T-cell (primary cell): ENCODE measurements at regions not wholly inside any gene's neighbourhood (a gene's known extent, or its start where the extent isn't known, plus 50 kb on each side); places are given as distances from the start of the nearest gene placed in this dataset.

Experiments used
- ATAC-seq, 4 experiments: fragments of 200-7000 bp in 3 of 4; fragments of 150-1000 bp in 1 of 4; cut with Tn5 transposase; replicated peaks in 1 of 4; 1 replicate in 3 of 4; 2 replicates in 1 of 4; pipeline ENCODE4 v1.10.0; 2021; ENCODE audit warnings: moderate library complexity in 3 of 4, mild to moderate bottlenecking in 2 of 4, moderate number of reproducible peaks in 1 of 4
- CTCF ChIA-PET, 2 donors: fragments of 300-600 bp; sonication (Branson Sonifier 250); formaldehyde crosslinking; loops; one replicate each; lab custom pipeline; 2022; ENCODE audit warnings: antibody characterized with exemption in 2 of 2; lab: Charles Lee
- POLR2A ChIA-PET, 2 donors: fragments of 300-600 bp; sonication (Branson Sonifier 250); formaldehyde crosslinking; loops; one replicate each; lab custom pipeline; 2022; ENCODE audit warnings: antibody characterized with exemption in 2 of 2; lab: Charles Lee
- DNase-seq, 35 experiments: peaks; one replicate each; pipeline versions ENCODE4 v3.0.0 to v3.0.0-alpha.2; 2013 to 2023
- H3K27ac ChIP-seq: one replicate; pipeline ENCODE4 v1.5.1; 2013; ENCODE audit warnings: low read length
- H3K27me3 ChIP-seq, 2 experiments: replicated peaks in 1 of 2; 1 replicate in 1 of 2; 2 replicates in 1 of 2; pipeline versions ENCODE4 v1.6.1 to v1.7.0; 2013; ENCODE audit warnings: low read length in 1 of 2, mixed read lengths in 1 of 2; ENCODE audit not compliant: control insufficient read depth in 2 of 2, insufficient read depth in 2 of 2; ENCODE audit errors: extremely low read depth in 1 of 2
- H3K36me3 ChIP-seq, 2 donors: 1 replicate in 1 of 2; 2 replicates in 1 of 2; pipeline versions ENCODE4 v1.6.1 to v1.7.0; 2013; ENCODE audit warnings: low read length in 1 of 2; ENCODE audit not compliant: control insufficient read depth in 2 of 2, insufficient read depth in 1 of 2; ENCODE audit errors: extremely low read depth in 1 of 2
- H3K4me1 ChIP-seq, 2 experiments: 1 replicate in 1 of 2; 2 replicates in 1 of 2; pipeline versions ENCODE4 v1.6.1 to v1.7.0; 2013; ENCODE audit warnings: low read length in 2 of 2, mixed read lengths in 1 of 2; ENCODE audit not compliant: insufficient read depth in 2 of 2, control insufficient read depth in 1 of 2; ENCODE audit errors: extremely low read depth in 1 of 2
- H3K4me3 ChIP-seq, 2 donors: 1 replicate in 1 of 2; 2 replicates in 1 of 2; pipeline versions ENCODE4 v1.5.1 to v1.7.0; 2013; ENCODE audit warnings: mild to moderate bottlenecking in 2 of 2, low read length in 1 of 2, moderate library complexity in 1 of 2; ENCODE audit not compliant: control insufficient read depth in 1 of 2; ENCODE audit errors: extremely low read depth in 1 of 2
- H3K9me3 ChIP-seq: 2 replicates; pipeline ENCODE4 v1.7.0; 2013
- H3K27ac Mint-ChIP-seq, 2 donors: one replicate each; pipeline ENCODE4 v1.8.0; 2020 to 2021; ENCODE audit warnings: mild to moderate bottlenecking in 2 of 2, mixed read lengths in 2 of 2
- H3K27me3 Mint-ChIP-seq, 2 donors: one replicate each; pipeline ENCODE4 v1.8.0; 2021 to 2022; ENCODE audit warnings: mixed read lengths in 2 of 2
- H3K36me3 Mint-ChIP-seq: one replicate; pipeline ENCODE4 v1.8.0; 2021; ENCODE audit warnings: mixed read lengths
- H3K4me1 Mint-ChIP-seq, 3 donors: one replicate each; pipeline ENCODE4 v1.8.0; 2020 to 2022; ENCODE audit warnings: mixed read lengths in 3 of 3, mild to moderate bottlenecking in 1 of 3
- H3K4me3 Mint-ChIP-seq, 3 donors: one replicate each; pipeline ENCODE4 v1.8.0; 2020 to 2022; ENCODE audit warnings: mild to moderate bottlenecking in 3 of 3, mixed read lengths in 3 of 3, moderate library complexity in 3 of 3
- H3K9me3 Mint-ChIP-seq, 3 donors: one replicate each; pipeline ENCODE4 v1.8.0; 2020 to 2022; ENCODE audit warnings: mixed read lengths in 3 of 3
- WGBS: methylation state at CpG from one replicate; pipeline ENCODE4 v1.1.5; 2013; ENCODE audit warnings: missing lambda C conversion rate; ENCODE audit not compliant: insufficient coverage; 5-methylcytosine and 5-hydroxymethylcytosine counted together

GRCh38 chr2:117108741-117109267 lies 705.7 kb upstream of the DDX18 start:
- no peak for ATAC-seq
- POLR2A ChIA-PET: no interaction called here
- H3K4me3 Mint-ChIP-seq: no peak overlapping the region
- H3K27ac Mint-ChIP-seq: no peak overlapping the region
- no peaks in the 10 kb centered on the region for H3K4me1 Mint-ChIP-seq
- peaks cover 15 to 26% (median 23%) of the 10 kb centered on the region in 3 donors for H3K9me3 Mint-ChIP-seq
- H3K27me3 Mint-ChIP-seq: no peaks in the 10 kb centered on the region
- Histone ChIP-seq H3K9me3 (no peaks in the 10 kb centered on the region), H3K27ac (no peak overlapping the region), H3K4me3 (no peak overlapping the region), H3K27me3 (no peaks in the 10 kb centered on the region), H3K36me3 (no peaks in the 10 kb centered on the region), H3K4me1 (no peaks in the 10 kb centered on the region)
- 80% methylated on average over 6 of the region's 9 CpGs for WGBS
- H3K36me3 Mint-ChIP-seq: no peaks in the 10 kb centered on the region
- DNase-seq: no peak
- CTCF ChIA-PET: no interaction called here

DNA sequence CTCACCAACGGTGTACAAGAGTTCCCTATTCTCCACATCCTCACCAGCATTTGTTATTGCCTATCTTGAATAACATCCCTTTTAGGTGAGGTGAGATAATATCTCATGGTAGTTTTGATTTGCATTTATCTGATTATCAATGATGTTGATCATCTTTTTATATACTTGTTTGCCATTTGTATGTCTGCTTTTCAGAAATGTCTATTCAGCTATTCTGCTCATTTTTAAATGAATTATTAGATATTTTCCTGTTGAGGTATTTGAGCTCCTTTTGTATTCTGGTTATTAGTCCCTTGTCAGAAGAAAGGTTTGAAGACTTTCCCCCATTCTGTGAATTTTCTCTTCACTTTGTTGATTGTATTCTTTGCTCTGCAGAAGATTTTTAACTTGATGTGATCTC lies 695.5 kb upstream of the DDX18 start:
- Mint-ChIP-seq H3K9me3 (peaks cover 11 to 17% (median 14%) of the 10 kb centered on the region in 3 donors), H3K27ac (no peak overlapping the region), H3K4me1 (no peaks in the 10 kb centered on the region), H3K4me3 (no peak overlapping the region), H3K27me3 (no peaks in the 10 kb centered on the region), H3K36me3 (no peaks in the 10 kb centered on the region)
- no peaks in the 10 kb centered on the region for H3K4me1 ChIP-seq
- H3K27ac ChIP-seq: no peak overlapping the region
- H3K27me3 ChIP-seq: no peaks in the 10 kb centered on the region
- ChIA-PET POLR2A (no interaction called here), CTCF (no interaction called here)
- WGBS: no CpG with 5 or more reads among the region's 1 CpG
- ATAC-seq (no peak), DNase-seq (no peak)
- H3K36me3 ChIP-seq: no peaks in the 10 kb centered on the region
- peaks cover 3% of the 10 kb centered on the region for H3K9me3 ChIP-seq
- H3K4me3 ChIP-seq: no peak overlapping the region

- no peaks in the 10 kb centered on the region for H3K4me1 ChIP-seq
- POLR2A ChIA-PET: no interaction called here
- no peaks in the 10 kb centered on the region for H3K36me3 ChIP-seq
- H3K4me3 Mint-ChIP-seq: no peak overlapping the region
- no peak overlapping the region for H3K27ac Mint-ChIP-seq
- WGBS: no CpG with 5 or more reads among the region's 1 CpG
- DNase-seq (no peak), ATAC-seq (no peak)
- H3K27me3 Mint-ChIP-seq: no peaks in the 10 kb centered on the region
- H3K4me3 ChIP-seq: no peak overlapping the region
- H3K27ac ChIP-seq: no peak overlapping the region
- no peaks in the 10 kb centered on the region for H3K36me3 Mint-ChIP-seq
- H3K9me3 Mint-ChIP-seq: peaks cover 8 to 18% (median 16%) of the 10 kb centered on the region in 3 donors
- no peaks in the 10 kb centered on the region for H3K27me3 ChIP-seq
- peaks cover 3% of the 10 kb centered on the region for H3K9me3 ChIP-seq
- CTCF ChIA-PET: no interaction called here
- H3K4me1 Mint-ChIP-seq: no peaks in the 10 kb centered on the region
Measured at GRCh38 chr2:117123362-117123761, 691.1 kb upstream of the DDX18 start.

- H3K4me3 Mint-ChIP-seq: no peak overlapping the region
- peaks cover 14 to 17% (median 16%) of the 10 kb centered on the region in 3 donors for H3K9me3 Mint-ChIP-seq
- POLR2A ChIA-PET: no interaction called here
- no peaks in the 10 kb centered on the region for H3K4me1 Mint-ChIP-seq
- no peaks in the 10 kb centered on the region for H3K36me3 Mint-ChIP-seq
- DNase-seq (no peak), ATAC-seq (no peak)
- Histone ChIP-seq H3K4me3 (no peak overlapping the region), H3K27ac (no peak overlapping the region), H3K36me3 (no peaks in the 10 kb centered on the region), H3K4me1 (no peaks in the 10 kb centered on the region), H3K27me3 (no peaks in the 10 kb centered on the region), H3K9me3 (peaks cover 3% of the 10 kb centered on the region)
- WGBS: no CpG with 5 or more reads among the region's 3 CpGs
- CTCF ChIA-PET: no interaction called here
- H3K27me3 Mint-ChIP-seq: no peaks in the 10 kb centered on the region
- H3K27ac Mint-ChIP-seq: no peak overlapping the region
Measured at GRCh38 chr2:117126656-117127055, 687.8 kb upstream of the DDX18 start.

GRCh38 chr2:117127680-117128079 lies 686.8 kb upstream of the DDX18 start:
- Mint-ChIP-seq H3K27me3 (no peaks in the 10 kb centered on the region), H3K27ac (no peak overlapping the region), H3K4me1 (no peaks in the 10 kb centered on the region), H3K4me3 (no peak overlapping the region), H3K9me3 (peaks cover 14 to 17% (median 16%) of the 10 kb centered on the region in 3 donors), H3K36me3 (no peaks in the 10 kb centered on the region)
- H3K36me3 ChIP-seq: no peaks in the 10 kb centered on the region
- DNase-seq: no peak
- no peaks in the 10 kb centered on the region for H3K4me1 ChIP-seq
- peaks cover 3% of the 10 kb centered on the region for H3K9me3 ChIP-seq
- no peak overlapping the region for H3K27ac ChIP-seq
- CTCF ChIA-PET: interaction anchor here in 1 of 2 donors (0.8 kb wide), 1 partner anchor 39 kb away, joined by 4 read pairs; no protein-coding TSS in a partner anchor
- H3K4me3 ChIP-seq: no peak overlapping the region
- POLR2A ChIA-PET: no interaction called here
- H3K27me3 ChIP-seq: no peaks in the 10 kb centered on the region
- ATAC-seq: no peak

DNA sequence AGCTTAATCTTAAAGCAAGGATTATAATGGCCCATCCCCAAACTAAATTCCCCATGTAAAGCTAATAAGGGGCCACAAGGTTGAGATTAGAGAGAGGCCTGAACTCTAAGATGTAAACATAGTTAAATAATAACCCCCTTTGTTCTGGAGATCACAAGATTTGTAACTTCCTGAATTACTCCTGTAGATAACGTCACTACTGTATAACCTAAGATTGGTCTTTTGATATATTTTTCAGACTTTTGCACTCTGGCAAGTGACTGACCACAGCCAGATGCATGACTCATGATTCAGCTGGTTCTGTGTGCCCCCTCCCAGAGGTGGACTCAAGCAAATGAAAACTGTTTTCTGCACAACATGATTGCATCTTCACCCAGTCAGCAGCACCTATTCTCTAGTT lies 686.0 kb upstream of the DDX18 start:
- no peaks in the 10 kb centered on the region for H3K4me1 Mint-ChIP-seq
- Histone ChIP-seq H3K27ac (no peak overlapping the region), H3K36me3 (no peaks in the 10 kb centered on the region), H3K9me3 (peaks cover under 1% of the 10 kb centered on the region), H3K4me1 (no peaks in the 10 kb centered on the region), H3K4me3 (no peak overlapping the region), H3K27me3 (no peaks in the 10 kb centered on the region)
- no peaks in the 10 kb centered on the region for H3K27me3 Mint-ChIP-seq
- no peak overlapping the region for H3K27ac Mint-ChIP-seq
- H3K4me3 Mint-ChIP-seq: no peak overlapping the region
- WGBS: no CpG with 5 or more reads among the region's 1 CpG
- ChIA-PET CTCF (interaction anchor here in 1 of 2 donors (0.5 to 0.8 kb wide), 2 partner anchors 39 to 691 kb away, joined by 3 to 4 read pairs; no protein-coding TSS in a partner anchor), POLR2A (interaction anchor here in 1 of 2 donors (0.6 kb wide), 1 partner anchor 26 kb away, joined by 4 read pairs; no protein-coding TSS in a partner anchor)
- DNase-seq: no peak
- H3K9me3 Mint-ChIP-seq: peaks cover 14 to 17% (median 16%) of the 10 kb centered on the region in 3 donors
- ATAC-seq: no peak
- H3K36me3 Mint-ChIP-seq: no peaks in the 10 kb centered on the region

- Histone ChIP-seq H3K27me3 (no peaks in the 10 kb centered on the region), H3K4me1 (no peaks in the 10 kb centered on the region), H3K9me3 (peaks cover 4% of the 10 kb centered on the region), H3K36me3 (no peaks in the 10 kb centered on the region), H3K27ac (no peak overlapping the region), H3K4me3 (no peak overlapping the region)
- Mint-ChIP-seq H3K4me3 (no peak overlapping the region), H3K9me3 (peaks cover 3 to 9% (median 5%) of the 10 kb centered on the region in 3 donors), H3K4me1 (no peaks in the 10 kb centered on the region), H3K27me3 (no peaks in the 10 kb centered on the region), H3K36me3 (no peaks in the 10 kb centered on the region), H3K27ac (no peak overlapping the region)
- ATAC-seq (no peak), DNase-seq (no peak)
- ChIA-PET CTCF (no interaction called here), POLR2A (no interaction called here)
- WGBS: no CpG with 5 or more reads among the region's 2 CpGs
Measured at GRCh38 chr2:117137371-117137770, 677.1 kb upstream of the DDX18 start.
